ENCODE measurements at regions not wholly inside any gene's neighbourhood (a gene's known extent, or its start where the extent isn't known, plus 50 kb on each side); places are given as distances from the start of the nearest gene placed in this dataset.

- 37% methylated on average over 4 of the region's 4 CpGs for WGBS (ENCODE audit: low lambda C conversion rate)
- DNase-seq = no peak
- Histone ChIP-seq H3K9ac (no peak overlapping the region), H3K4me2 (no peak overlapping the region), H3K9me2 (no peaks in the 10 kb centered on the region), H3K9me3 (no peaks in the 10 kb centered on the region), H2AFZ (ENCODE audit: low read depth) (no peak overlapping the region), H4K20me1 (ENCODE audit: insufficient read depth) (no peaks in the 10 kb centered on the region), H3K27me3 (ENCODE audit: insufficient read depth) (no peaks in the 10 kb centered on the region), H3K4me3 (ENCODE audit: low read depth in 2 of 2, low read length in 1 of 2) (no peak overlapping the region), H3K27ac (ENCODE audit: low read depth in 2 of 2, low read length in 1 of 2) (no peak overlapping the region), H3K79me2 (ENCODE audit: insufficient read depth) (no peaks in the 10 kb centered on the region), H3K36me3 (replicated peaks in 1 of 2; ENCODE audit: control insufficient read depth in 1 of 2, insufficient read depth in 2 of 2, low read length in 1 of 2) (no peaks in the 10 kb centered on the region), H3K4me1 (ENCODE audit: control insufficient read depth in 1 of 2, insufficient read depth in 2 of 2, low read depth in 1 of 2, low read length in 1 of 2) (peaks cover 0 to 6% of the 10 kb centered on the region in 2 experiments; a peak in 1 of 4 replicates), H3F3A (replicated peaks; ENCODE audit: insufficient read depth) (no peaks in the 10 kb centered on the region)
- ChIA-PET CTCF (interaction anchor here (0.8 to 2.4 kb wide), 6 partner anchors 122 to 510 kb away, joined by 3 to 6 read pairs (median 4); no protein-coding TSS in a partner anchor), POLR2A (interaction anchor here (0.7 kb wide), 1 partner anchor 194 kb away, joined by 3 read pairs; no protein-coding TSS in a partner anchor)
- TF ChIP-seq GATA2 (CRISPR knock-in tag; IDR thresholded peaks at IDR 0.05) (no peak), CTCF (IDR thresholded peaks at IDR 0.05) (no peak), EP300 (IDR thresholded peaks at IDR 0.05; ENCODE audit: borderline replicate concordance in 1 of 2, low read depth in 1 of 2, low read length in 1 of 2) (no peak), RFX5 (IDR thresholded peaks at IDR 0.05; ENCODE audit: low read length) (no peak), RXRA (IDR thresholded peaks at IDR 0.05; ENCODE audit: borderline replicate concordance, low read depth) (no peak), FOXJ3 (CRISPR knock-in tag; IDR thresholded peaks at IDR 0.05) (no peak), USF1 (IDR thresholded peaks at IDR 0.05; ENCODE audit: borderline replicate concordance, low read depth) (no peak), FOSL2 (IDR thresholded peaks at IDR 0.05; ENCODE audit: borderline replicate concordance, low read depth) (no peak), POLR2AphosphoS5 (IDR thresholded peaks at IDR 0.05; ENCODE audit: low read depth, low read length) (no peak), GABPA (IDR thresholded peaks at IDR 0.05; ENCODE audit: low read depth) (no peak), CHD2 (IDR thresholded peaks at IDR 0.05; ENCODE audit: low read length, partially characterized antibody) (no peak), ZBTB33 (IDR thresholded peaks at IDR 0.05; ENCODE audit: borderline replicate concordance, low read depth) (no peak), PBX3 (IDR thresholded peaks at IDR 0.05) (no peak), TAF1 (IDR thresholded peaks at IDR 0.05; ENCODE audit: borderline replicate concordance, low read depth, low read length) (no peak), MEF2A (IDR thresholded peaks at IDR 0.05; ENCODE audit: borderline replicate concordance, low read depth) (no peak), RAD21 (IDR thresholded peaks at IDR 0.05; ENCODE audit: low read length) (no peak), JUND (IDR thresholded peaks at IDR 0.05) (no peak)
These were observed 254.9 kb upstream of the HS6ST1 start for GRCh38 chr2:128573531-128573930.

All from SK-N-SH (cell line).